ENCODE measurements at regions not wholly inside any gene's neighbourhood (a gene's known extent, or its start where the extent isn't known, plus 50 kb on each side); places are given as distances from the start of the nearest gene placed in this dataset.

DNA sequence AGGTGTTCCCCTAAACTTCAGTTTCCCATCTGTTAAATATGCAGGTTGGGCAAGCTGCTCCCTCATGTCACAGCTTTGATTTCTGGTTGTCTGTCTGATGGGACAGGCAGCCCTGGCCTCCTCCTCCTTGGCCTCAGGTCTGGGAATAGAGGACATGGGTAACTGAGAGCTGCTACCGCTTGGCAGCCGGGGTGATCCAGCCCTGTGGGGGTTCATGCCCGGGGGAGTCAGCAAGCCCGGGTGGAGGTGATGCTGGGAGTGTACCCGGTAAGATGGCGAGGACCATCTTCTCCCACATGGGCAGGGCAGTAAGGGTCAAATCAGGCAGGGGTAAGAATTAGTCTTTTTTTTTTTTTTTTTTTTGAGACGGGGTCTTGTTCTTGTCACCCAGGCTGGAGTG, 845.0 kb downstream of the TBC1D22A start:
- no peak for TF ChIP-seq CTCF (IDR thresholded peaks at IDR 0.05; ENCODE audit: insufficient read depth, missing control alignments)
- FAIRE-seq = no peak
- no peak for DNase-seq (ENCODE audit: insufficient read length, low spot score)

DNA sequence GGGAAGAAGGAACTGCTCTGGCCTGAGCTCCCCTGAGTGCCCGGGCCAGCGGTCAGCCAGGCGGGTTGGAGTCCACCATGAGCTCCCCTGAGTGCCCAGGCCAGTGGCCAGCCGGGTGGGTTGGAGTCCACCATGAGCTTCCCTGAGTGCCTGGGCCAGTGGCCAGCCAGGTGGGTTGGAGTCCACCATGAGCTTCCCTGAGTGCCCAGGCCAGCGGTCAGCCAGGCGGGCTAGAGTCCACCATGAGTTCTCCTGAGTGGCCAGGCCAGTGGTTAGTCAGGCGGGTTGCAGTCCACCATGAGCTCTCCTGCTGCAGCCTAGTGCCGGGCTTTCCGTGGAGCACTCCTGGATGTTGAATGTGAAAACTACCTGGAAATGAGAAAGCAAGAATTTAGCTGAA, 844.0 kb downstream of the TBC1D22A start:
- TF ChIP-seq CTCF (IDR thresholded peaks at IDR 0.05; ENCODE audit: insufficient read depth, missing control alignments) = no peak
- FAIRE-seq (no peak), DNase-seq (ENCODE audit: insufficient read length, low spot score) (no peak)

- DNase-seq (ENCODE audit: insufficient read length, low spot score) (no peak), FAIRE-seq (no peak)
- TF ChIP-seq CTCF (IDR thresholded peaks at IDR 0.05; ENCODE audit: insufficient read depth, missing control alignments) = no peak
Observed at GRCh38 chr22:47605886-47606285, 843.4 kb downstream of the TBC1D22A start.

GRCh38 chr22:47605441-47605840, 843.0 kb downstream of the TBC1D22A start:
- TF ChIP-seq CTCF (IDR thresholded peaks at IDR 0.05; ENCODE audit: insufficient read depth, missing control alignments) = no peak
- DNase-seq (ENCODE audit: insufficient read length, low spot score) (no peak), FAIRE-seq (no peak)

- no peak for DNase-seq (ENCODE audit: insufficient read length, low spot score)
- FAIRE-seq = no peak
- no peak for TF ChIP-seq CTCF (IDR thresholded peaks at IDR 0.05; ENCODE audit: insufficient read depth, missing control alignments)
Observed at GRCh38 chr22:47604563-47604962, 842.1 kb downstream of the TBC1D22A start.

GRCh38 chr22:47602732-47603131, 840.3 kb downstream of the TBC1D22A start:
- FAIRE-seq (no peak), DNase-seq (ENCODE audit: insufficient read length, low spot score) (no peak)
- no peak for TF ChIP-seq CTCF (IDR thresholded peaks at IDR 0.05; ENCODE audit: insufficient read depth, missing control alignments)

- no peak for FAIRE-seq
- DNase-seq (ENCODE audit: insufficient read length, low spot score) = no peak
- TF ChIP-seq CTCF (IDR thresholded peaks at IDR 0.05; ENCODE audit: insufficient read depth, missing control alignments) = no peak
Observed at GRCh38 chr22:47601666-47602065, 839.2 kb downstream of the TBC1D22A start.

All from D721Med (cell line).